NT2/D1 (cell line): ENCODE measurements at regions not wholly inside any gene's neighbourhood (a gene's known extent, or its start where the extent isn't known, plus 50 kb on each side); places are given as distances from the start of the nearest gene placed in this dataset.
"Not testable (repeated sequence)": the region's sequence is repeated elsewhere in the genome, so short reads cannot be mapped to it uniquely, and the experiment has no call there.

ENCODE experiments used
- SUZ12 ChIP-seq: IDR thresholded peaks from 2 replicates; pipeline ENCODE4 v1.6.1; 2011; ENCODE audit not compliant: insufficient read length, insufficient read depth; ENCODE audit errors: extremely low read depth
- ZNF274 ChIP-seq: IDR thresholded peaks from 2 replicates; pipeline ENCODE4 v1.6.1; 2011; ENCODE audit warnings: mild to moderate bottlenecking, low read depth, low read length

DNA sequence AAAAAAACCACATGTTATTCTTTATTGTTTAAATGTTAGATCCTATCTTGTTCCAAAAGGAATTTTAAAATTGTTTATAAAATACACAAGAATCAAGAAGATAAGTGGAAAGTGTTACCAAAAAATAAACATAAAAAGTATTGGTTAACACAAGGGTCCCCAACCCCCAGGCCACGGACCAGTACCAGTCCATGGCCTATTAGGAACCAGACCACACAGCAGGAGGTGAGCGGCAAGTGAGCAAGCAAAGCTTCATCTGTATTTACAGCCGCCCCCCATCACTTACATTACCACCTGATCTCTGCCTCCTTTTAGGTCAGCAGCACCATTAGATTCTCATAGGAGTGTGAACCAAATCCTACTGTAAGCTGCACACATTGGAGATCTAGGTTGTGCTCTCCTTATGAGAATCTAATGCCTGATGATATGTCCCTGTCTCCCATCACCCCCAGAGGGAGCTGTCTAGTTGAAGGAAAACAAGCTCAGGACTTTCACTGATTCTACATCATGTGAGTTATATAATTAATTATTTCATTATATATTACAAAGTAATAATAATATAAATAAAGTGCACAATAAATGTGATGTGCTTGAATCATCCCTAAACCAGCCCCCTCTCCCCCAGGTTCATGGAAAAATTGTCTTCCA lies 86.3 kb upstream of the CDK13 start:
- not testable (repeated sequence) for TF ChIP-seq ZNF274, SUZ12
